Naive thymus-derived CD8-positive, alpha-beta T cell (primary cell): ENCODE measurements at regions not wholly inside any gene's neighbourhood (a gene's known extent, or its start where the extent isn't known, plus 50 kb on each side); places are given as distances from the start of the nearest gene placed in this dataset.

Source experiments
- ATAC-seq, 2 donors: fragments of 150-1000 bp; cut with Tn5 transposase in 1 of 2; sonication (Bioruptor Pico), chemical (Tn5 transposase) in 1 of 2; 1 replicate in 1 of 2; 2 replicates in 1 of 2; pipeline ENCODE4 v1.10.0; 2021; ENCODE audit warnings: mild to moderate bottlenecking in 2 of 2, moderate library complexity in 2 of 2
- POLR2A ChIA-PET: fragments of 350-600 bp; sonication (Branson Sonifier 250); formaldehyde crosslinking; loops from one replicate; lab custom pipeline; 2021; ENCODE audit warnings: antibody characterized with exemption; lab: Charles Lee
- DNase-seq, 10 donors: peaks; one replicate each; pipeline versions ENCODE4 v3.0.0 to v3.0.0-alpha.2; 2020 to 2022
- H3K27ac Mint-ChIP-seq, 10 donors: one replicate each; pipeline ENCODE4 v1.8.0; 2020 to 2022; ENCODE audit warnings: mild to moderate bottlenecking in 10 of 10, mixed read lengths in 10 of 10, moderate library complexity in 4 of 10, inconsistent platforms in 1 of 10
- H3K27me3 Mint-ChIP-seq, 5 donors: one replicate each; pipeline ENCODE4 v1.8.0; 2021 to 2022; ENCODE audit warnings: mixed read lengths in 5 of 5
- H3K36me3 Mint-ChIP-seq, 3 donors: one replicate each; pipeline ENCODE4 v1.8.0; 2020 to 2022; ENCODE audit warnings: mixed read lengths in 3 of 3, mild to moderate bottlenecking in 2 of 3, inconsistent platforms in 1 of 3
- H3K4me1 Mint-ChIP-seq, 4 donors: one replicate each; pipeline ENCODE4 v1.8.0; 2021 to 2022; ENCODE audit warnings: mixed read lengths in 4 of 4
- H3K4me3 Mint-ChIP-seq, 10 donors: one replicate each; pipeline ENCODE4 v1.8.0; 2020 to 2022; ENCODE audit warnings: mild to moderate bottlenecking in 10 of 10, mixed read lengths in 10 of 10, moderate library complexity in 6 of 10, inconsistent platforms in 1 of 10
- H3K9me3 Mint-ChIP-seq, 9 donors: one replicate each; pipeline ENCODE4 v1.8.0; 2020 to 2022; ENCODE audit warnings: mixed read lengths in 9 of 9, mild to moderate bottlenecking in 3 of 9, inconsistent platforms in 1 of 9, moderate library complexity in 1 of 9

DNA sequence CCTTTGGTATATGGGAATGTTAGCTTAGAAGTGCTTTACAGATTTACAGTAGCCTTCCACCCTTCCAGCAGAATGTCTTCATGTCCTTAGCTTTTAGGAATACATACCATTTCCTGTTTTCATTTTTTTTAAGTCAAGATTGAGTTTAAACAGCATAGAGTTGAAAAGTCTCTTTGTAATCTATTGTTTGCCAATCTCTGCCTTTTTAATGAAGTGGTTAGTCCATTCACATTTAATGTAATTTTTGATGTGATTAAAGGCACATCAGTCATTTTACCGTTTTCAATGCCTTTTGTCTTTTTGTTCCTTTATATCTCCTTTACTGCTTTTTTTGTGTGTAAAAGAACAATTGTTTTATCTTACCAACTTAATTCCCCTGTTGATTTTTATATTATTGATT, 233.4 kb upstream of the SMIM21 start:
- POLR2A ChIA-PET = no interaction called here
- peaks cover 0 to 16% (median 0%) of the 10 kb centered on the region in 3 donors for H3K36me3 Mint-ChIP-seq
- H3K27ac Mint-ChIP-seq = no peak overlapping the region
- peaks cover 7 to 34% (median 24%) of the 10 kb centered on the region in 9 donors for H3K9me3 Mint-ChIP-seq
- H3K4me1 Mint-ChIP-seq = peaks cover 0 to 4% (median 2%) of the 10 kb centered on the region in 4 donors
- H3K4me3 Mint-ChIP-seq = no peak overlapping the region
- ATAC-seq (no peak), DNase-seq (no peak)
- peaks cover 2 to 14% (median 9%) of the 10 kb centered on the region in 5 donors for H3K27me3 Mint-ChIP-seq

DNA sequence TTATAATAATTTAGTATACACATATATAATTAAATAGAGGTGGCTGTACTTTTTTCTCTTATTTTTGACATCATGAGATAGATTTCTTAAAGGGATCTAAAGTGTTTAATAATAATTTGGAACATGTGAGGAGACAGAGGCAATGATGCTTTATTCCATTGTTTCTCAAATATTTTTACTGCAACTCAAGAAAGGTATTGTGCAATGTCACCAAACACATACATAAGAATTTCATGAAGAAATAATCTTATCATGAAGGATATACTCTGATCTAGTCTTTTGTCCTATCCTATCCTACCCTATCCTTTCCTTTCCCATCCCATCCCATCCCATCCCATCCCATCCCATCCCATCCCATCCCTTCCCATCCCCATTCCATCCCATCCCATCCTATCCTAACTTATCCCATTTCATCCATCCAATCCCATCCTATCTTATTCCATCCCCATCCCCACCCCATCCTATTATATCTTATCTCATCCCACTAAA, 232.1 kb upstream of the SMIM21 start:
- peaks cover 5 to 22% (median 12%) of the 10 kb centered on the region in 5 donors for H3K27me3 Mint-ChIP-seq
- no peak overlapping the region for H3K27ac Mint-ChIP-seq
- ATAC-seq = no peak
- peaks cover 0 to 4% (median 2%) of the 10 kb centered on the region in 4 donors for H3K4me1 Mint-ChIP-seq
- no peak overlapping the region for H3K4me3 Mint-ChIP-seq
- H3K36me3 Mint-ChIP-seq = peaks cover 0 to 16% (median 0%) of the 10 kb centered on the region in 3 donors
- peaks cover 7 to 34% (median 24%) of the 10 kb centered on the region in 9 donors for H3K9me3 Mint-ChIP-seq
- POLR2A ChIA-PET = no interaction called here
- no peak for DNase-seq

- no peak for ATAC-seq
- H3K9me3 Mint-ChIP-seq = peaks cover 7 to 30% (median 23%) of the 10 kb centered on the region in 9 donors
- peaks cover 0 to 16% (median 0%) of the 10 kb centered on the region in 3 donors for H3K36me3 Mint-ChIP-seq
- H3K27me3 Mint-ChIP-seq = peaks cover 5 to 23% (median 14%) of the 10 kb centered on the region in 5 donors
- POLR2A ChIA-PET = no interaction called here
- H3K4me3 Mint-ChIP-seq = no peak overlapping the region
- H3K27ac Mint-ChIP-seq = no peak overlapping the region
- H3K4me1 Mint-ChIP-seq = peaks cover 0 to 4% (median 2%) of the 10 kb centered on the region in 4 donors
- DNase-seq = no peak
Observed at GRCh38 chr18:75658330-75658729, 230.8 kb upstream of the SMIM21 start.

- peaks cover 0 to 4% (median 2%) of the 10 kb centered on the region in 4 donors for H3K4me1 Mint-ChIP-seq
- no peak for DNase-seq
- peaks cover 5 to 23% (median 14%) of the 10 kb centered on the region in 5 donors for H3K27me3 Mint-ChIP-seq
- H3K4me3 Mint-ChIP-seq = no peak overlapping the region
- POLR2A ChIA-PET = no interaction called here
- peaks cover 0 to 6% (median 0%) of the 10 kb centered on the region in 3 donors for H3K36me3 Mint-ChIP-seq
- no peak overlapping the region for H3K27ac Mint-ChIP-seq
- peaks cover 2 to 19% (median 13%) of the 10 kb centered on the region in 9 donors for H3K9me3 Mint-ChIP-seq
- ATAC-seq = no peak
Observed at GRCh38 chr18:75656563-75657247, 229.2 kb upstream of the SMIM21 start.

GRCh38 chr18:75656035-75656434, 228.5 kb upstream of the SMIM21 start:
- no peak for DNase-seq
- no peak overlapping the region for H3K4me3 Mint-ChIP-seq
- no peak for ATAC-seq
- H3K9me3 Mint-ChIP-seq = peaks cover 2 to 14% (median 10%) of the 10 kb centered on the region in 9 donors
- no peak overlapping the region for H3K27ac Mint-ChIP-seq
- peaks cover 5 to 24% (median 14%) of the 10 kb centered on the region in 5 donors for H3K27me3 Mint-ChIP-seq
- H3K36me3 Mint-ChIP-seq = peaks cover 0 to 4% (median 0%) of the 10 kb centered on the region in 3 donors
- peaks cover 0 to 4% (median 2%) of the 10 kb centered on the region in 4 donors for H3K4me1 Mint-ChIP-seq
- POLR2A ChIA-PET = no interaction called here

DNA sequence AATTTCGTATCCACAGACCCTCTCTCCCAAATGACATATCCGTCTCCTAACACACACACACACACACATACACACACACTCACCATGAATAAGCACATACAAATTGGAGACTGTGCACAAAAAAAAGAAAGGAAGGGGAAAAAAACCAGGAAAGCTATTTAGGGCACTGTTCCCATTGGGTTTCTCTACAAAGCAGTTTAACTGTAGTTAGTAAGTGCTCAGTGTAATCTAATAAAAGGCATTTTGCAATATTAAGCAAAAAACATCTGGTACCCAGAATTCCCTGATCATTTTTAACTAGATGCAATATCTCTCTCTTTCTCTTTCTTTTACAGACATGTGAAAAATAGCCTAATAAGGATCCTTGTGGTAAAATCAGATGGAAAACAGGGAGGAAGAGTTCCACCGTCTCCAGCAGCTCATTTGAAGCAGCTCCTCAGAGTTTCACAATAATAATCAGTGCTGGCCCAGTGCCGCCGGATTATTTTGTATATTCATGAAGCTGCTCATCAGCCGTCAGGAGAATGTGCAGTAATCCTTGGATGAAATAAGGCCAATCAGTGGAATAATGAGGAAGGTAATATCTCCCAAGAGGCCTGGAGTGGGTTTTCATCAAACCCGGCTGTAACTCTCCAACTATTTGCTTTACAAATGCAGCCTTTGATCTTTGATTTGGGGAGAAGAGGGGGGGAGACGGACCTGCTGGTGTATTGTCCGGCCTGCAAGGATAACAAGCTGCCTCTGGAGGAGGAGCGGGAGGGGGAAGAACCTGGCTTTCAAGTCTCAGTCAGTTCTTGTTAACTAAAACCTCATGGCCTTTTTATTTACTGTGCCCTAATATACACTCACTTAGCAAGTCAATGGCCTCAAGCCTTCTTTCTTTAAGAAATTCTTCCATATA, 227.6 kb upstream of the SMIM21 start:
- POLR2A ChIA-PET = no interaction called here
- peaks cover 5 to 31% (median 16%) of the 10 kb centered on the region in 5 donors for H3K27me3 Mint-ChIP-seq
- H3K4me3 Mint-ChIP-seq = no peak overlapping the region
- H3K27ac Mint-ChIP-seq = peak overlapping the region in 1 of 10 donors; percentile 28
- peaks cover 0 to 9% (median 3%) of the 10 kb centered on the region in 9 donors for H3K9me3 Mint-ChIP-seq
- peaks cover 0 to 4% (median 2%) of the 10 kb centered on the region in 4 donors for H3K4me1 Mint-ChIP-seq
- ATAC-seq (no peak), DNase-seq (no peak)
- no peaks in the 10 kb centered on the region for H3K36me3 Mint-ChIP-seq

DNA sequence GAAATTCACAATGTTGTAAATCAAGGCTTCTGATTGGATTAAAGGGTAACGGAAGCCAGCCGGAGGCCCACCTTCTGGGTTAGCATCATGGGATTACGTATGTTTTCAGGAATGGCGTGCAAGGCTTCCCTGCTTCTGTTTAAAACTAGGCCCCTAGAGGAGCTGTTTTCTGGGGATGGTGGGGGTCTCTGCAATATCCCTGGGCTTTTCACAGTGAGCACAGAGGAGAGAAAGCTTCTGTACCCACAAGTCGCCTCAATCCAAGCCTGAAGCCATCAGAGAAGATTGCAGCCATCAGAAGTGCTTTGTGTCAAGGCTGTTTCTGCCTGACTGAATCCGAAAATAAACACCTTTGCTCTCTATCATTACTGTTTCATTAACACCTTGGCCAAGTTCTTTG, 226.9 kb upstream of the SMIM21 start:
- POLR2A ChIA-PET = no interaction called here
- ATAC-seq = no peak
- no peak overlapping the region for H3K27ac Mint-ChIP-seq
- peaks cover 5 to 36% (median 16%) of the 10 kb centered on the region in 5 donors for H3K27me3 Mint-ChIP-seq
- DNase-seq = no peak
- no peaks in the 10 kb centered on the region for H3K36me3 Mint-ChIP-seq
- H3K9me3 Mint-ChIP-seq = peaks cover 0 to 6% (median 0%) of the 10 kb centered on the region in 9 donors
- H3K4me3 Mint-ChIP-seq = no peak overlapping the region
- peaks cover 0 to 4% (median 2%) of the 10 kb centered on the region in 4 donors for H3K4me1 Mint-ChIP-seq

- POLR2A ChIA-PET = no interaction called here
- Mint-ChIP-seq H3K4me3 (no peak overlapping the region), H3K4me1 (peaks cover 0 to 4% (median 1%) of the 10 kb centered on the region in 4 donors), H3K9me3 (peaks cover 0 to 6% (median 0%) of the 10 kb centered on the region in 9 donors), H3K36me3 (no peaks in the 10 kb centered on the region), H3K27ac (no peak overlapping the region), H3K27me3 (peaks cover 5 to 45% (median 12%) of the 10 kb centered on the region in 5 donors)
- DNase-seq (no peak), ATAC-seq (no peak)
Observed at GRCh38 chr18:75652528-75652927, 225.0 kb upstream of the SMIM21 start.

DNA sequence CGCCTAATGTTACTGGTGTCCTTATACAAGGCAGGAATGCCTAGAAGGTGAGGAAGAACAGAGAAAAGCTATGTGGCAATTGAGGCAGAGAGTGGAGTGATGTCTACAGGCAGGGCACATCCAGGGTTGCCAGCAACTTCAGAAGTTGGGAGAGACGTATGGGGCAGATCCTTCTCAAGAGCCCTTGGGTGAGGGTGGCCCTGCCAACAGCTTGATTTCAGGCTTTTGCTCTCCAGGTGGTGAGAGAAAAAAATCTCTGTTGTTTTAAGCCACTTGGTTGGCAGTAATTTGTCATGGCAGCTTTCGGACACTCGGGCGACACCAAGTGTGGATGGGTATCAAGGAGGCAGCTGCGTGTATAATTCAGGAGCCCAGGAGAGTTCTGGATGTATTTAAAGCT, 217.4 kb upstream of the SMIM21 start:
- H3K4me1 Mint-ChIP-seq = no peaks in the 10 kb centered on the region
- DNase-seq (no peak), ATAC-seq (no peak)
- peaks cover 0 to 5% (median 0%) of the 10 kb centered on the region in 3 donors for H3K36me3 Mint-ChIP-seq
- no peak overlapping the region for H3K27ac Mint-ChIP-seq
- no peak overlapping the region for H3K4me3 Mint-ChIP-seq
- H3K9me3 Mint-ChIP-seq = peaks cover 5 to 36% (median 13%) of the 10 kb centered on the region in 9 donors
- POLR2A ChIA-PET = no interaction called here
- peaks cover 2 to 33% (median 8%) of the 10 kb centered on the region in 5 donors for H3K27me3 Mint-ChIP-seq

GRCh38 chr18:75643083-75643482, 215.6 kb upstream of the SMIM21 start:
- no peak overlapping the region for H3K27ac Mint-ChIP-seq
- DNase-seq (no peak), ATAC-seq (no peak)
- POLR2A ChIA-PET = no interaction called here
- H3K36me3 Mint-ChIP-seq = peaks cover 0 to 5% (median 0%) of the 10 kb centered on the region in 3 donors
- peaks cover 2 to 20% (median 8%) of the 10 kb centered on the region in 5 donors for H3K27me3 Mint-ChIP-seq
- no peak overlapping the region for H3K4me3 Mint-ChIP-seq
- H3K9me3 Mint-ChIP-seq = peaks cover 5 to 35% (median 13%) of the 10 kb centered on the region in 9 donors
- H3K4me1 Mint-ChIP-seq = no peaks in the 10 kb centered on the region

DNA sequence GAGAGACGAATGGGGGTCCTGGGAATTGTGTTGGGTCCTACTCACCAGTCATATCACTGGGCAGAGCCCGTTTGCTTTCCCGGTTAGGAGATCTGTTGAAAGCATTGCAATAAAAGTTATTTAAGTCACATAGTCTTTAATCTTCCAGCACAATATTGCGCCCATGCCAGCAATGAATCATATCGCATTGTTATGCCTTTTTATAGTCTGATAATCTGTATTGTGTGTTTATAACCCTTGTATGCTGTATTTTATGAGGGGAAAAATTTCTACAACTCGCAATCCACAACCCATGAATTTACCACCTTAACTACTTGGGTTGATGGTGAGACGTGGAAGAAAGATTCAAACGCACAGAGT, 211.9 kb upstream of the SMIM21 start:
- H3K9me3 Mint-ChIP-seq = peaks cover 0 to 3% (median 0%) of the 10 kb centered on the region in 9 donors
- H3K4me1 Mint-ChIP-seq = no peaks in the 10 kb centered on the region
- POLR2A ChIA-PET = no interaction called here
- DNase-seq (no peak), ATAC-seq (no peak)
- H3K4me3 Mint-ChIP-seq = no peak overlapping the region
- H3K27ac Mint-ChIP-seq = no peak overlapping the region
- H3K27me3 Mint-ChIP-seq = peaks cover 2 to 20% (median 11%) of the 10 kb centered on the region in 5 donors
- H3K36me3 Mint-ChIP-seq = no peaks in the 10 kb centered on the region

DNA sequence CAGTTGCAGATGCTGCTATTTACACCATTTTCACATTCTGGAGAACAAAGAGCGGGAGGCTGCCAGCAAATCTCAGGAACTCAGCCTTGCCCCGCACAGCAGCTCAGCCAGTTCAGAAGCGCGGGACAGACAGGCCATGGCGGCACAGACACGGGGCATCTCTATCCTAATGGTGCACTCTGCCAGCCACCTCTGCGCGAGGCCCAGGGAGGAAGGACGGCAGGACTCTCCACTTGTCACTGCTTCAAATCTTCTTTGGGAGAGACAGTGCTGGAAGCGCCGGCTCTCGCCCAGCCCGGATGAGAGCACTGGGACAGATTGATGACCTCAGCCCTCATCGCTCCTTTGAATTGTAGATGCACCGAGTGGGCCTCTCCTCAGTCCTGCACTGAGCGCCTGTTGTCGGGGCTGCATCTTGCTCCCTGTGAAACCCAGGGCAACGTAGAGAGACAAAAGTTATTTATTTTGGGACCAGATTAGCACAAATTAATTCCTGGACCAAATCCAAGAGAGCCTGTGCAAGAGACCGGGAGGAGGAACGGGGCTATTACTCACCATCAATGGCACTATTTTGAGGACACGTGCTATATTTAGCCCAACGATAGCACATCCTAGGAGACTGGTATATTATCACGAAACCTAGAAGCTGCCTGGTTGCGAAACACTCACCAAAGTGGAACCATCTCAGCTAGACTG, 211.4 kb upstream of the SMIM21 start:
- Mint-ChIP-seq H3K36me3 (no peaks in the 10 kb centered on the region), H3K9me3 (no peaks in the 10 kb centered on the region), H3K27ac (peak overlapping the region in 1 of 10 donors; percentile 21), H3K4me1 (no peaks in the 10 kb centered on the region), H3K4me3 (no peak overlapping the region), H3K27me3 (peaks cover 2 to 20% (median 11%) of the 10 kb centered on the region in 5 donors)
- DNase-seq (no peak), ATAC-seq (no peak)
- POLR2A ChIA-PET = no interaction called here
